ENCODE measurements at regions not wholly inside any gene's neighbourhood (a gene's known extent, or its start where the extent isn't known, plus 50 kb on each side); places are given as distances from the start of the nearest gene placed in this dataset.

GRCh38 chr6:105992315-105992961 lies 93.7 kb upstream of the PRDM1 start:
- Histone ChIP-seq H3K27ac (peak overlapping the region in 3 of 4 donors; percentile 32 to 53 (median 52)), H3K9me3 (no peaks in the 10 kb centered on the region), H3K36me3 (replicated peaks in 1 of 2; ENCODE audit: insufficient read depth in 1 of 2, low read depth in 2 of 2) (no peaks in the 10 kb centered on the region), H3K27me3 (peaks cover 6 to 32% of the 10 kb centered on the region in 2 donors), H3K4me1 (peaks cover 29% of the 10 kb centered on the region), H3K4me3 (peak overlapping the region; percentile 46 to 57)
- TF ChIP-seq CTCF (IDR thresholded peaks at IDR 0.05) (peak in 2 of 7 experiments; percentile 8 to 18), POLR2A (IDR thresholded peaks at IDR 0.05) (peak in 2 of 3 donors; percentile 34 to 42)
- ATAC-seq (peak; percentile 95), DNase-seq (peak; percentile 84 to 89 (median 87))
- 1% methylated on average over 32 to 34 of the region's 34 CpGs for WGBS, 2 donors
- intact Hi-C loops (cut with DNase I): no loop called here

- intact Hi-C loops (cut with DNase I): no loop called here
- peak overlapping the region in 3 of 4 donors; percentile 32 to 53 (median 52) for H3K27ac ChIP-seq
These were observed 94.4 kb upstream of the PRDM1 start for GRCh38 chr6:105991561-105992314.

GRCh38 chr6:105990151-105990550 lies 96.0 kb upstream of the PRDM1 start:
- ATAC-seq: no peak
- Histone ChIP-seq H3K27ac (no peak overlapping the region), H3K4me3 (no peak overlapping the region), H3K9me3 (no peaks in the 10 kb centered on the region), H3K27me3 (peaks cover 6 to 17% of the 10 kb centered on the region in 2 donors), H3K36me3 (replicated peaks in 1 of 2; ENCODE audit: insufficient read depth in 1 of 2, low read depth in 2 of 2) (no peaks in the 10 kb centered on the region), H3K4me1 (peaks cover 27% of the 10 kb centered on the region)
- TF ChIP-seq CTCF (IDR thresholded peaks at IDR 0.05) (no peak), POLR2A (IDR thresholded peaks at IDR 0.05) (no peak)
- intact Hi-C loops (cut with DNase I): no loop called here
- DNase-seq: no peak

More at GRCh38 chr6:105991561-105992314, 94.4 kb upstream of the PRDM1 start:
- whole genome bisulfite sequencing, 2 donors: 3 to 4% methylated on average over 23 of the region's 23 CpGs
- H3K27me3 ChIP-seq: peaks cover 6 to 25% of the 10 kb centered on the region in 2 donors
- ATAC-seq: peak; percentile 26
- H3K4me1 ChIP-seq: peaks cover 29% of the 10 kb centered on the region
- peak overlapping the region; percentile 46 to 57 for H3K4me3 ChIP-seq
- no peaks in the 10 kb centered on the region for H3K36me3 ChIP-seq (replicated peaks in 1 of 2; ENCODE audit: insufficient read depth in 1 of 2, low read depth in 2 of 2)
- no peak for TF ChIP-seq CTCF (IDR thresholded peaks at IDR 0.05)
- TF ChIP-seq POLR2A (IDR thresholded peaks at IDR 0.05): no peak
- peak; percentile 13 to 55 (median 34) for DNase-seq
- no peaks in the 10 kb centered on the region for H3K9me3 ChIP-seq

GRCh38 chr6:105988812-105989577 lies 97.1 kb upstream of the PRDM1 start:
- ATAC-seq (no peak), DNase-seq (no peak)
- no peaks in the 10 kb centered on the region for H3K9me3 ChIP-seq
- WGBS, 2 donors: 71 to 76% methylated on average over 5 of the region's 5 CpGs
- no peak overlapping the region for H3K27ac ChIP-seq
- no peak overlapping the region for H3K4me3 ChIP-seq
- no peaks in the 10 kb centered on the region for H3K36me3 ChIP-seq (replicated peaks in 1 of 2; ENCODE audit: insufficient read depth in 1 of 2, low read depth in 2 of 2)
- peaks cover 6 to 9% of the 10 kb centered on the region in 2 donors for H3K27me3 ChIP-seq
- peaks cover 16% of the 10 kb centered on the region for H3K4me1 ChIP-seq
- TF ChIP-seq POLR2A (IDR thresholded peaks at IDR 0.05): no peak
- TF ChIP-seq CTCF (IDR thresholded peaks at IDR 0.05): no peak
- intact Hi-C loops (cut with DNase I): no loop called here

All from body of pancreas (tissue), 4 donors.